ENCODE measurements at regions not wholly inside any gene's neighbourhood (a gene's known extent, or its start where the extent isn't known, plus 50 kb on each side); places are given as distances from the start of the nearest gene placed in this dataset.

GRCh38 chr13:90039516-90039915 is 1308.0 kb upstream of the MIR17HG start:
- TF ChIP-seq CTCF (IDR thresholded peaks at IDR 0.05; ENCODE audit: insufficient read depth, low read length) (no peak), POLR2AphosphoS5 (IDR thresholded peaks at IDR 0.05; ENCODE audit: low read depth) (no peak), GABPA (IDR thresholded peaks at IDR 0.05; ENCODE audit: low read depth) (no peak), REST (IDR thresholded peaks at IDR 0.05; ENCODE audit: insufficient replicate concordance, low read depth) (no peak)
